CD4-positive, alpha-beta T cell treated with Interleukin-17A for 4 hours (primary cell): ENCODE measurements at regions not wholly inside any gene's neighbourhood (a gene's known extent, or its start where the extent isn't known, plus 50 kb on each side); places are given as distances from the start of the nearest gene placed in this dataset.

Experiments used
- DNase-seq: peaks from one replicate; pipeline ENCODE4 v3.0.0-alpha.2; 2020; ENCODE audit warnings: mixed read lengths

DNA sequence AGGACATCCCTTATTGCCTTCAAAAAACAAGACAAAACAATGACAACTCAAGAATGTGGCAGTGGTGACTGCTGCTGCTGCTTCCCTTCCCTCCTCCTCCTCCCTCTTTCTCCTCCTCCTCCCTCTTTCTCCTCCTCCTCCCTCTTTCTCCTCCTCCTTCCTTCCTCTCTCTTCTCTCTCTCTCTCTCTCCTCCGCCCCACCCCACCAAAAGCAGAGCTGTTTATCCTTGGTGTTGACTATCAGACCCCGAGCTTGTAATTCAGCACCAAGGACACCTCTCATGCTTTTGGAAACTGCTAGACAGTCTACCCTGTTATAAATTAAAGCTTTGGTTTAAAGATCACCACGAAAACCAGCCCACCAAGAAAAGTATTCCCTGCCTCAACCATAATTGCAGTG lies 72.4 kb upstream of the IFNAR2 start:
- DNase-seq: no peak

DNA sequence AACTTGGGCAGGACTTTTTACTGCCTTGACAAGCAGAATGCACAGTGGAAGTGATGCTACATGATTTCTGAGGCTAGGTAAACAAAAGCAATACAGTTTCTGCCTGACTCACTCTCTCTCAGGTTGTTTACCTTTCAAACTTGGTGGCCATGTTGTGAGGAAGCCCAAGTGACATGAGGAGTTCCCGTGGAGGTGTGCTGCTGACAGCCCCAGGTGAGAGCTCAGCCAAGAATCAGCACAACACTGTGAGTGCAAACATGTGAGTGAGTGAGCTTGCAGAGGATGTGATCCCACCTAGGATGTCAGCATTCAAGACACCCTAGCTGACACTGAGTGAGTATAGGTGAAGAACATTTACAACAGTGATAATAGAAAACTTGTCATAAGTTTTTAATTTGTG lies 71.1 kb upstream of the IFNAR2 start:
- no peak for DNase-seq

- no peak for DNase-seq
Measured at GRCh38 chr21:33162436-33162951, 67.2 kb upstream of the IFNAR2 start.

DNA sequence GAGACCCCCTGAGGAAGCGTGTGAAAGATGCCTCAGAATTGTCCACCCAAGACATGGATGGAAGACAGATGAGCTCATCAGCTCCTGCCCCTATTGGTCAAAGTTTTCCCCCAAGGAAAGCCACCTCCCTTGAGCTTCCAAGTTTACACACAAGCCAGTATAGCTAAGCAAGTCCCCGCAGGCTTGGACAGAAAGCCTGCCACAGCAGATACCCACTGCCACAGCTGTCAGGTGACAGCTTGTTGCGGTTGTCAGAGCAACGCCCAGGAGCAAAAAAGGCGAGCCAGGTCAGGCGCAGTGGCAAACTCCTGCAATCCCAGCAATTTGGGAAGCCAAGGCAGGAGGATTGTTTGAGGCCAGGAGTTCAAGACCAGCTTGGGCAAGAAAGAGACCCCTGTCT lies 60.9 kb upstream of the IFNAR2 start:
- DNase-seq: no peak

GRCh38 chr21:33169359-33169758 lies 60.4 kb upstream of the IFNAR2 start:
- DNase-seq: no peak

- DNase-seq: no peak
Measured at GRCh38 chr21:33171616-33172169, 58.0 kb upstream of the IFNAR2 start.

DNA sequence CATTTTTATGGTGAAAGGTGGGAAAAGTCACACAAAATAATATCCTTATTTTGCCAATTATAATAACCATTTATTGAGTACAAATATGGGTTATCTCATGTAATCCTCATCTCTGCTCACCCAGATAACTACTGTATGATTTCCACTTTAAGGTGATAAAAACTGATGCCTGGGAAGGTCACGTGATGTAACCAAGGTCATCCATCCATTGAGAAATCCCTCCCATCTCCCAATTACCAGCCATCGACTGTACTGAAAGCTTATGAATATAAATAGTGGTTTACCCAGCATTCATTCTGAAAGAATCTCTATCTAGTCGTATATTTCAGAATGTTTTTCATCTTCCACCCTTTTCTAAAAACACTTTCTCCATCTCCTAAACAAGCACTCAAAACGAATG lies 55.0 kb upstream of the IFNAR2 start:
- DNase-seq: no peak
